Common myeloid progenitor, CD34-positive (primary cell): ENCODE measurements at regions not wholly inside any gene's neighbourhood (a gene's known extent, or its start where the extent isn't known, plus 50 kb on each side); places are given as distances from the start of the nearest gene placed in this dataset.

Experiments
- CTCF ChIA-PET: fragments of 350-600 bp; sonication (Branson Sonifier 250); formaldehyde crosslinking; loops from one replicate; lab custom pipeline; 2021; ENCODE audit warnings: antibody characterized with exemption; lab: Charles Lee
- POLR2A ChIA-PET: fragments of 350-600 bp; sonication (Branson Sonifier 250); formaldehyde crosslinking; loops from one replicate; lab custom pipeline; 2021; ENCODE audit warnings: antibody characterized with exemption; lab: Charles Lee
- DNase-seq, 3 donors: peaks; one replicate each; pipeline versions ENCODE4 v3.0.0 to v3.0.0-alpha.2; 2013
- H3K27ac ChIP-seq, 2 experiments: 1 replicate in 1 of 2; 2 replicates in 1 of 2; pipeline ENCODE4 v1.7.0; 2013; ENCODE audit warnings: inconsistent platforms in 2 of 2, low read length in 2 of 2, mild to moderate bottlenecking in 2 of 2, low read depth in 1 of 2, moderate library complexity in 1 of 2; ENCODE audit not compliant: severe bottlenecking in 2 of 2, insufficient read depth in 1 of 2, poor library complexity in 1 of 2
- H3K27me3 ChIP-seq, 5 experiments: replicated peaks in 2 of 5; 1 replicate in 3 of 5; 2 replicates in 2 of 5; pipeline versions ENCODE4 v1.6.1 to v1.7.0; 2013; ENCODE audit warnings: low read length in 4 of 5, mild to moderate bottlenecking in 2 of 5, moderate library complexity in 2 of 5, inconsistent platforms in 1 of 5; ENCODE audit not compliant: insufficient read depth in 5 of 5, control insufficient read depth in 4 of 5
- H3K36me3 ChIP-seq, 4 experiments: 1 replicate in 2 of 4; 2 replicates in 2 of 4; pipeline versions ENCODE4 v1.6.1 to v1.7.0; 2013; ENCODE audit warnings: low read length in 3 of 4, control low read depth in 1 of 4, mild to moderate bottlenecking in 1 of 4; ENCODE audit not compliant: control insufficient read depth in 4 of 4, insufficient read depth in 4 of 4
- H3K4me1 ChIP-seq, 4 experiments: 1 replicate in 3 of 4; 2 replicates in 1 of 4; pipeline versions ENCODE4 v1.6.1 to v1.7.1; 2013; ENCODE audit warnings: low read length in 3 of 4, mild to moderate bottlenecking in 3 of 4, control low read depth in 1 of 4, inconsistent platforms in 1 of 4, moderate library complexity in 1 of 4; ENCODE audit not compliant: control insufficient read depth in 4 of 4, insufficient read depth in 4 of 4; ENCODE audit errors: control extremely low read depth in 1 of 4
- H3K4me3 ChIP-seq, 7 experiments: 1 replicate in 4 of 7; 2 replicates in 3 of 7; pipeline versions ENCODE4 v1.5.1 to v1.7.0; 2013; ENCODE audit warnings: mild to moderate bottlenecking in 7 of 7, low read length in 6 of 7, moderate library complexity in 6 of 7, inconsistent platforms in 2 of 7, low read depth in 2 of 7, control low read depth in 1 of 7; ENCODE audit not compliant: insufficient read depth in 4 of 7, control insufficient read depth in 1 of 7; ENCODE audit errors: extremely low read depth in 1 of 7
- H3K9me3 ChIP-seq, 5 experiments: 1 replicate in 4 of 5; 2 replicates in 1 of 5; pipeline versions ENCODE4 v1.6.1 to v1.7.1; 2013; ENCODE audit warnings: low read length in 4 of 5, mild to moderate bottlenecking in 2 of 5, inconsistent platforms in 1 of 5, low read depth in 1 of 5, moderate library complexity in 1 of 5; ENCODE audit not compliant: control insufficient read depth in 4 of 5, insufficient read depth in 2 of 5; ENCODE audit errors: control extremely low read depth in 1 of 5
- WGBS: methylation state at CpG from one replicate; pipeline ENCODE4 v1.1.5; 2013; ENCODE audit not compliant: insufficient coverage; 5-methylcytosine and 5-hydroxymethylcytosine counted together

DNA sequence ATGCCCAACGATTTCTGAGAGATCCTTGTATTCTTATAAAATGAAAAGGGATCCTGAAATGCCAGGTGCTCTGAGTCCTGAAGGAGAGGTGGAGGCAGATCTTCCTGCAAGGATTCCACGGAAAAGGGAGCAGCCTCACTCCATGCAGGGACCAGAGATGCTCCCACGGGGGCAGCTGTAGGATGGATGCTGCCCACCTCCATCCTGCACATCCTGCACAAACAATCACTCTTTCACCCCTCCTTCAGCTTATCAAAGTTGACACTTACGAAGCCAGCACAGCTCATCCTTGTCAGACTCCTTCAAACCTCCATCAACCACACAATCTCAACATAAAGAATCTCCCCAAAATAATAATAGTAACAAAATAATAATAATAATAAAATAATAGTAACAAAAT lies 119.1 kb downstream of the GGTLC2 start:
- ChIA-PET POLR2A (no interaction called here), CTCF (interaction anchor here (1.3 to 2.0 kb wide), 3 partner anchors 18 to 54 kb away, joined by 3 to 5 read pairs (median 4); no protein-coding TSS in a partner anchor)
- WGBS, result 92% methylated on average over 2 of the region's 4 CpGs
- no peak for DNase-seq
- Histone ChIP-seq H3K4me3 (no peak overlapping the region), H3K27me3 (peaks cover 0 to 7% (median 2%) of the 10 kb centered on the region in 5 experiments), H3K36me3 (no peaks in the 10 kb centered on the region), H3K27ac (no peak overlapping the region), H3K9me3 (no peaks in the 10 kb centered on the region), H3K4me1 (no peaks in the 10 kb centered on the region)

DNA sequence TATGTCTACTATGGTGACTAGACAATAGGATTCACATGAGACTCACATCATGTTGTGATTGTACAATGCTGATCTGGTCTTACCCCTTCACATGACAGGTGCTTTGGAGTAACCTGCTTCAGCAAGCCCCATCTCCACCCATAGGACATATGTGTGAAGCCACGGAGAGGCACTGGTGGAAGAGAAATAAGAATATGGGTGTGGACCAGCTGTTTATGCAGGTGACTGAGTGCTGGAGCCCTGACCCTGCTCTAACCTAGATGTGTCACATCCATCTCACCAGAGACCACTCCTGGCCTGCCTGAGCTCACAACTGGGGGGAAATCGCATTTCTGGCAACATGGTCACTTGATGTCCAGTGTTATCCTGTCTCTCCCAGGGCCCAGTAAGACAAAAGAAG lies 119.7 kb downstream of the GGTLC2 start:
- peaks cover 0 to 7% (median 4%) of the 10 kb centered on the region in 5 experiments for H3K27me3 ChIP-seq
- no peak for DNase-seq
- ChIA-PET CTCF (interaction anchor here (1.3 to 1.5 kb wide), 3 partner anchors 18 to 24 kb away, joined by 3 to 5 read pairs (median 4); no protein-coding TSS in a partner anchor), POLR2A (no interaction called here)
- H3K4me1 ChIP-seq, result no peaks in the 10 kb centered on the region
- no peaks in the 10 kb centered on the region for H3K36me3 ChIP-seq
- no peak overlapping the region for H3K27ac ChIP-seq
- 100% methylated on average over 1 of the region's 2 CpGs for WGBS
- H3K4me3 ChIP-seq, result no peak overlapping the region
- H3K9me3 ChIP-seq, result no peaks in the 10 kb centered on the region

DNA sequence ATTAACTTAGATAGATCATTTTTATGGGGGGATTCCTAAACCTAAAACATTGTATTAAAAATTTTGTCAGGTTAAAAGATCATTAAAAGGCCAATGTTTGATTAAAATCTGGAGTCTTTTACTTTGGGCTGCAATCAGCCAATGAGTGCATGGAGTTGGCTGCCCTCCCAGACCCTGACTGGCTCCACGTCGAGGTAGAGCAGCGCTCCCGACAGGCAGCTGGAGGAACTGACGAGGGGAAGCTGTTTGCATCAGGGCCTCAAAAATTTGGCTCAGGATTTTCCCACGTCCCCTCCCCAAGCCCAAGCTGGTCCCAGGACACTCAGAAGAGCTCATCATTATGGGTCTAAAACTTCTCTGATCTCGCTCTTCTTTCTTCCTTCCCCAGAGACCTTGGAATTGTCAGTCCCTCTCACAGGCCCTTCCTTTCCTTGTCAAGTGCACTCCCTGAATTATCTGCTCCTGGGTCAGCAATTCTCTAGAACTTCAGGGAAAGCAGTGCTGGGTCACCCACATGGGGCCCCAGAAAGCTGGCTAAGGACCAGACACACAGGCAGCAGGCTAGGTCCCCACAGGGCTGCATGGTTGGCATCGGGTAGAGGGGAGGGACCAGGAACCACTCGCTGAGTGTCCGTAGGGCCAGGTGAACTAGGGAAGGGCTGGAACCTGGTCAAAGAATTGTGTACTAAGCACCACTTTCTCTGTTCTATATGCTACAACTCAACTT lies 119.6 kb upstream of the IGLL5 start:
- Histone ChIP-seq H3K4me3 (no peak overlapping the region), H3K4me1 (no peaks in the 10 kb centered on the region), H3K27me3 (peaks cover 0 to 7% (median 5%) of the 10 kb centered on the region in 5 experiments), H3K27ac (no peak overlapping the region), H3K36me3 (no peaks in the 10 kb centered on the region), H3K9me3 (no peaks in the 10 kb centered on the region)
- POLR2A ChIA-PET, result no interaction called here
- peak in 1 of 3 donors; percentile 6 for DNase-seq
- WGBS, result 95% methylated on average over 6 of the region's 10 CpGs
- CTCF ChIA-PET, result interaction anchor here (1.0 to 2.0 kb wide), 2 partner anchors 14 to 106 kb away, joined by 4 to 6 read pairs; no protein-coding TSS in a partner anchor

DNA sequence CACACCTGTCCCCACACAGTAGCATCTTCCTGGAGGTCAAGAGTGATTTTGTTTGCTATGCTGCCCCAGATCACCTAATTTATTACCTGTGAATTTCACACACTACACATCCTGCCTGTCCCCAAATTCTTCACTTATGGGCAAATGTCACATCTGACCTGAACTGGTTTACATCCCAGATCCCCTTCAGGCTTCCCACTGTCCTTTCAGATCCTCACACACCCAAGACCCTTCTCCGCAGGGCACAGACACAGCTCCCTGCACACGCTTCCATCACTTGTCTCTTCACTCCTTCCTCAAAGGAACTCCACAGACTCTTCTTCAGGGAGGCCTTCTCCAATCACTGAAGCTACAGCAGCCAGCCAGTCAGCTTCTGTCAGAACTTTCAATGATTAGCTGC lies 118.7 kb upstream of the IGLL5 start:
- Histone ChIP-seq H3K27me3 (peaks cover 0 to 7% (median 5%) of the 10 kb centered on the region in 5 experiments), H3K9me3 (no peaks in the 10 kb centered on the region), H3K36me3 (no peaks in the 10 kb centered on the region), H3K4me3 (no peak overlapping the region), H3K27ac (no peak overlapping the region), H3K4me1 (no peaks in the 10 kb centered on the region)
- WGBS, result 92% methylated on average over 2 of the region's 2 CpGs
- no peak for DNase-seq
- ChIA-PET CTCF (interaction anchor here (0.5 to 4.2 kb wide), 13 partner anchors 11 to 305 kb away, joined by 3 to 15 read pairs (median 4); no protein-coding TSS in a partner anchor), POLR2A (no interaction called here)

- H3K9me3 ChIP-seq, result no peaks in the 10 kb centered on the region
- 72% methylated on average over 3 of the region's 4 CpGs for whole genome bisulfite sequencing
- H3K36me3 ChIP-seq, result no peaks in the 10 kb centered on the region
- no peak for DNase-seq
- no peaks in the 10 kb centered on the region for H3K4me1 ChIP-seq
- H3K27me3 ChIP-seq, result peaks cover 0 to 7% (median 5%) of the 10 kb centered on the region in 5 experiments
- POLR2A ChIA-PET, result interaction anchor here (1.2 kb wide), 1 partner anchor 63 kb away, joined by 3 read pairs; no protein-coding TSS in a partner anchor
- H3K27ac ChIP-seq, result no peak overlapping the region
- H3K4me3 ChIP-seq, result no peak overlapping the region
- CTCF ChIA-PET, result interaction anchor here (0.5 to 4.2 kb wide), 19 partner anchors 9 to 306 kb away, joined by 3 to 15 read pairs (median 4); no protein-coding TSS in a partner anchor
These were observed 118.0 kb upstream of the IGLL5 start for GRCh38 chr22:22769434-22770279.

DNA sequence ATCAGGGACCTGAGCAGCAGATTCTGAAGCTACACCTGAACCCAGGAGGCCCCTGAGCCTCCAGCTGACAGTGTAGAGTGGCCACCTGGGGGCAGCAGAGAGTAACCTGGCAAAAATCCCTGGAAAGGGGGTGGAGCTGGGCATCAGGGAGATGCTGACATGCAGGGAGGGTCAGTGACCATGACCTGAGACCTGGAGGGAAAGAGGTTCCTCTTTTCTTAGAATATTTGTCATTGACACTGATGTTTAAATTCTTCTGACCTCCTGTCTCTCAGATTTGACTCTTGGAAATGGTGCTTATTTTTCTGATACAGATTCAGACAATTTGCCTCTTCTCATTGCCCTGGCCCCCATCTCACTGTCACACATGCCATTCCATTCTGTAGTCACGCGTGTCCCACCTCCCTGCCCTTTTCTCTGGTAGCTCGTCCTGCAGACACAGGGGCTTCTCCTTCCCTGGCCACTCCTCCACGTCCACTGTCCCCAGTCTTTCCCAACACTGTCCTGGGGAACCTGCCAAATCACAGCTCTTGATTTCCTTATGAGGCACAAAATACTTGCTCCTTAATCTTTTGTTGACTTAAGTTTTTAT lies 117.2 kb upstream of the IGLL5 start:
- H3K4me1 ChIP-seq, result no peaks in the 10 kb centered on the region
- peak; percentile 36 to 56 (median 47) for DNase-seq
- POLR2A ChIA-PET, result interaction anchor here (1.2 kb wide), 1 partner anchor 63 kb away, joined by 3 read pairs; no protein-coding TSS in a partner anchor

More for the DNA sequence above, 117.2 kb upstream of the IGLL5 start:
- Histone ChIP-seq H3K9me3 (no peaks in the 10 kb centered on the region), H3K27me3 (peaks cover 0 to 7% (median 5%) of the 10 kb centered on the region in 5 experiments), H3K27ac (no peak overlapping the region), H3K4me3 (no peak overlapping the region), H3K36me3 (no peaks in the 10 kb centered on the region)
- 80% methylated on average over 4 of the region's 4 CpGs for WGBS
- CTCF ChIA-PET, result interaction anchor here (0.6 to 4.2 kb wide), 17 partner anchors 10 to 126 kb away, joined by 3 to 15 read pairs (median 4); no protein-coding TSS in a partner anchor
